H54 (cell line): ENCODE measurements at regions not wholly inside any gene's neighbourhood (a gene's known extent, or its start where the extent isn't known, plus 50 kb on each side); places are given as distances from the start of the nearest gene placed in this dataset.

Experiments
- DNase-seq: peaks from one replicate; pipeline ENCODE4 v3.0.0; 2011; ENCODE audit warnings: low spot score, mixed read lengths; ENCODE audit not compliant: insufficient read length
- FAIRE-seq: peaks from 3 replicates; lab custom pipeline; 2011; peaks lifted over from hg19 to GRCh38; lab: Jason Lieb, UNC
- POLR2A ChIP-seq: IDR thresholded peaks from 2 replicates; pipeline ENCODE4 v1.6.1; 2011; ENCODE audit warnings: low read depth, mild to moderate bottlenecking, low read length

DNA sequence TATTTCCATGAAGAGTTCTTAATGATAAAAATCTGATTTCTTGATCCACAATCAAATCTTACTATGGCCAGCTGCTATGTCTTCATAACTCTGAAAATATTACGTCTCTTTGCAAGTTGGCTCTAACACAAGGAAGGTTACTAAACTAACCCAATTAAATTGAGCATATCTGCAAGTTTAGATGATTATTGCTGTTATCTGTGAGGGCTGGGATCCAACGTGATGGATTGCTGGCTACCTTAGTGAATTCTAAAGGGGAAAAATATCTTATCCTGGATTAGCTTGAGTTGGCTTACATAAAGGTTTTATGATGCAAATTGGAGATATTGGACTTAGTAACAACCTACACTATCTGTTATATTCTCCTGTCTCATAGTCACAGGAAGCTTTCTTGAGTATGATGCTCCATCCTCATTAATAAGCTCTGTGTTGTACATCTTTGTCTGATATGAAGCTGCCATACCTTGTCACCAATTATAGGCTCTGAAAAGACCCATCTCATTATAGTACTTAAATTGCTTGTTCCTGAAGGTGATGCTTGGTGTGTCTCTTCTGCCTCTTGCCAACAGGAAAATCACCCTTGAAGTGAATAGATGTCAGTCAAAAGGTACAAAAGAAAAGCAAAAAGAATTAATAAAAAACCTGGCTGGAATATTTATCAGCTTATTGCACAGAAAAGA, 733.0 kb upstream of the MEF2C start:
- FAIRE-seq (no peak), DNase-seq (no peak)
- TF ChIP-seq POLR2A: no peak

DNA sequence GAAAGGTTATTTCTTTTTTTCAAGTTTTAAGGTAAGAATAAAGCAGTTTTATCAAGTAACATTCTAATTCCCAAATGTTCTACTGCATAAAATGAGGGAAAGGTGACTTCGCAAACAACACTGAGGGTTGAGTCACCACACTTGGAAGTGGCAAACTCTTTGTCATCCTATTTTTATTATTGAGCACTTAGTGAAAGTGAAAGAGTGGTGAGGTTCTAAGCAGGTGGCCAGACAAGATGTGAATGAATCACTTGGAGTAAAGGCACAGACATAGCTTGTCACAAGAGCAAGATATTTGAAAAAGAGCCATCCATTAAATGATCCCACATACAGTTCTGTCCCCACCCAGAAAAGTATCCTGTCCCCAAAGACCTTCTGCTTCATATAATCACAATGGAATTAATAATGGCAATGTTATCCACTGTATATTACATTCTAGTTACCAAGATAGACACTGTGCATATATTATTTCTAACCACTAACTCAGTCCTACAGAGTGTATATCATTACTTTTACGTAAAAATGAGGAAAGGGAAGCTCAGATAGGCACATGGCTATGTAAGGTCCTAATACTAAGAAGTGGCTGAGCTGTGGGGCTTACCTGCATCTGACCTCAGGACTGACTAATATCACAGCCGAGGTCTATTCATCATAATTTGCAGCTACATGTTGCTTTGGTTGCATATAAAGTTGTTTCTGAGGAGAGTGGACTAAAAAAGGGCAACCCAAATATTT, 730.4 kb upstream of the MEF2C start:
- no peak for TF ChIP-seq POLR2A
- FAIRE-seq: peak; percentile 73

GRCh38 chr5:89606939-89607534, 724.1 kb upstream of the MEF2C start:
- DNase-seq (no peak), FAIRE-seq (no peak)
- TF ChIP-seq POLR2A: no peak

More for the DNA sequence above, 730.4 kb upstream of the MEF2C start:
- peak; percentile 14 for DNase-seq

GRCh38 chr5:89604342-89604741, 721.4 kb upstream of the MEF2C start:
- FAIRE-seq (no peak), DNase-seq (no peak)
- TF ChIP-seq POLR2A: no peak

DNA sequence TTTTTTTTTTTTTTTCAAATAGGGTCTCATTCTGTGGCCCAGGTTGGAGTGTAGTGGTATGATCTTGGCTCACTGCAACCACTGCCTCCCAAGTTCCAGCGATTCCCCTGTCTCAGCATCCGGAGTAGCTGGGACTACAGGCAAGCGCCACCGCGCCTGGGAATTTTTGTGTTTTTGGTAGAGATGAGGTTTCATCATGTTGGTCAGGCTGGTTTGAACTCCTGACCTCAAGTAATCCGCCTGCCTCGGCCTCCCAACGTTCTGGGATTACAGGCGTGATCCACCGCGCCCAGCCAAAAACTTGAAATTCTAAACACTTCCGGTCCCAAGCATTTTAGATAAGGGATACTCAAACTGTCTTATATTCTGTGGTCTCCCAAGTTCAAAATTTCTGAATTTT, 718.9 kb upstream of the MEF2C start:
- no peak for TF ChIP-seq POLR2A
- FAIRE-seq (no peak), DNase-seq (no peak)

GRCh38 chr5:89597878-89598277, 714.9 kb upstream of the MEF2C start:
- no peak for TF ChIP-seq POLR2A
- DNase-seq (no peak), FAIRE-seq (no peak)

DNA sequence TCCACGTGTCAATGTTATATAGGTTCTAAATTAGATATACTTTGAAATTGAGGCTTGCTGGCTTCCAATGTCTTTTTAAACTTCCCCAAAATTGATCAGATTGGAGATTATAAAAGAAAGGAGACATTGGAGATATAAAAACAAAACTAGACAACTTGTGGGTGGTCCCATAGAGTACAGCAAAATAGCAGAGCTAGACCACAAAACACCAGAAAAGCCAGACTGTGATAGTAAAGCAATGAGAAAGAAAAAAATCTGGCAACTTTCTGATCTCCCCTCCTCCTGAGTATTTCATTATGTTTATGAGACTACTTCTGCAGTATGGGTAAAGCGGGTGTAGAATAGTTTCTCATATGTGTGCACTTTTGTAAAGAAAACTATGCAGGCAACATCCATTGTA, 713.8 kb upstream of the MEF2C start:
- DNase-seq (no peak), FAIRE-seq (no peak)
- no peak for TF ChIP-seq POLR2A

DNA sequence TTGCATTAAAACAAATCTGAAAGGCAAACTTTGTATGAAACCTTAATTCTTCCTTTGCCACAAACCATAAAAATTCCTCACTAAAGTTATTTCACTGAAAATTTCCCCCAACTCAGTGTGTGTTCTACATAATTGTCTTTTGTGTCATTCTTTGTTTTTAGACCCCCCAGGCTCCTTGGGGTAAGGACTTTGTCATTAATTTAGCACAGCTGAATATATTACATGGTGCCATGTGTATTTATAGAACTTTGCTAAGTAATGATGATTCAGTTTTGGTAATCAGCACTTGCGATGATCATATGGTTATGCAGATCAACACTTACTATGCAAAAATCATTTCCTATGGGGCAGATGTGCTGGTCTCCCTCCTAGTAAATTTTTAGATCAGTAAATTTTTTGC, 712.1 kb upstream of the MEF2C start:
- no peak for DNase-seq
- TF ChIP-seq POLR2A: no peak
- FAIRE-seq: no peak

DNA sequence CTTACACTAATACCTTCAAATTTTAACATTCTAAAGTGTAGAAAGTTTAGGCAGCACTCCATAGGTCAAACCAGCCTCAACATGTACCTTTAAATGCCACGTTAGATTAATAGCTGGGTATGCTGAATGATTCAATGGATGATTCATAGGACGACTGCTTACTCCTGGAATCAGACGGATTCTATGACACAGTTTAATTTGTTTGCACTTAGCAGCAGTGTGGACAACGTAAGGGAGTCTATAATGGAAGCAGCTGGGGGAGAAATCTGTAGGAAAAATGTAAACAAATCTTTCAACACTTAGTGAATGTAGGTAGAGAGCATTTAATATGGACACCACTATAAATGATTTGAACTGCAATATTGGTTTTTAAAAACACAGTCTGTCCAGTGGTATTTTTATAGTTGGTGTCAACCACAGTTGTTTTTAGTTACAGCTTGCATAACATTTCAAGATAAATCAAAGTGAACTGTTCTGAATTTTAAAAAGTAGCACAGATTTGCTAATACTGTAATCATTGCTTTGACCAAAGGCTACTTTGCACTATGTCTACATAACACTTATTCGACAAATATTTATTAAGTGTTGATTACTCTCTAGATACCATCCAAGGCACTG, 701.5 kb upstream of the MEF2C start:
- DNase-seq: peak; percentile 11
- FAIRE-seq: peak; percentile 97
- TF ChIP-seq POLR2A: no peak

DNA sequence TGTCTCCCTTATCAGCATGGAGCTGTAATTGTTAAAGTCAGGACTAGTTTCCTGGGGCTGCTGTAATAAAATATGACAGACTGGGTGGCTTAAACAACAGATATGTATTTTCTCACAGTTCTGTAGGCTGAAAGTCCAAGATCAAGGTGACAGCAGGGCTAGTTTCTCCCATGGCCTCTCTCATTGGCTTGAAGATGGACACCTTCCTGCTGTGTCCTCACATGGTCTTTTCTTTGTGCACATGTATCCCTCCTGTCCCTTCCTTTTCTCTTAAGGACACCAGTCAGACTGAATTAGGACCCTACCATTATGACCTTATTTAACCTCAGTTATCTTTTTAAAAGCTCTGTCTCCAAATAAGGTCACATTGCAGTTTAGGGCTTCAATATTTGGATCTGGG, 700.5 kb upstream of the MEF2C start:
- DNase-seq (no peak), FAIRE-seq (no peak)
- TF ChIP-seq POLR2A: no peak

DNA sequence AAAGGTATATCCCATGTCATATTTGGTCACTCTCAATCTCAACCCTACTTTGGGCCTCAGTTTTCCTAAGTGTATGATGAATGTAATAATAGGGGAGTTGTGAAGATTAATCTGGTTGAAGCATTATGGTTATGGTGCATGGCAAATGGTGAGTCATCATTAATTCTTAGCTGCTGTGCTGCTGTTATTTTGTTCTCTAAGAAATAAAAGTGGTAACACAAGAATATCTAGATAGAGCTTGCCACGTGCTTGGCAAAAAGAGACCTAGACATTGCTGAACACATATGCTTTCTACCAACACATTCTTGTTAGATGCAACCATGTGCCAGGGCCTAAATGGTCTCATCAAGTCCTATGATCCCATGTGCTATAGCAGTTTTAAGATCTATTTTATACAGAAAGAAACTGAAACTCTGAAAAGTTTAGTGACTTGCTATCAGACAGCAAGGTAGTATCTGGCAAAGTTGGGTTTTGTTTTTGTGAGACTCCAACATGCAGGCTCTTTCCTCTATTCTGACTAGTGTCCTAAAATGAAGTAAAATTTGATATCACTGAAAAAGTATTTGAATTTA, 699.9 kb upstream of the MEF2C start:
- no peak for DNase-seq
- no peak for FAIRE-seq
- TF ChIP-seq POLR2A: no peak

DNA sequence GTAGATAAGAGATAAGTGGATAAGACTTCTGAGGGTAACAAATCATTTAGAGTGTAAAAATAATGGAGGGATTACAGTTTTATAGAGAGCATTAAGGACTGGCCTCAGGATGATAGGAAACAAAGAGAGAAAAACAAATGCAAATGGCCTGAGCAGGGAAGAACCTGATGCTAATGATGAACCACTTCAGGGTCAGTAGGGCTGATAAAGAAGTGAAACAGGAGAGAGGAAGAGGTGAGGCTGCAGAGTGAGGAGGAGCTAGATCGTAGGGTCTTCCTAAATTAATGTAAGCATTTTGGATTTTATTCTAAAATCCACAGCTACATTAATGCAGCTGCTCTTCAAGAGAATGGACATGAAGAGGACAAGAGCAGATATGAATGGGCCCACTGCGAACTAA, 698.0 kb upstream of the MEF2C start:
- FAIRE-seq (no peak), DNase-seq (no peak)
- TF ChIP-seq POLR2A: no peak

DNA sequence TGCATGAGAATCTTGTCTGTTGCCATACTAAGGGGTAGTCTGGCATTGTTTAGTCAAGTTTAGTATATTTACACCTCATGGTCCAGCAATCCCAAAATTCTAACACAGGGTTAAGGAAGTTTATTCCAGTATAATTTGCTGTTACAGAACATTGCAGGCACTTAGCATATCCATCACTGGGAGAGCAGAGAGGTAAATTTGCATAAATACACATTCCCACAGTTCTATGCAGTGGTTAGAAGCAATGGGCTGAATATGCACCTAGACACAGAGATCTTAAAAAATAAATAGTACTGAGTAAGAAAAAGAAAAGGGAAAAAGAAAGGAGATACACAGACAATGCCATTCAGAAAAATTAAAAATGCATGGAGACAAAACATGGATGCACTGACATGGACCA, 692.3 kb upstream of the MEF2C start:
- no peak for TF ChIP-seq POLR2A
- FAIRE-seq (no peak), DNase-seq (no peak)

DNA sequence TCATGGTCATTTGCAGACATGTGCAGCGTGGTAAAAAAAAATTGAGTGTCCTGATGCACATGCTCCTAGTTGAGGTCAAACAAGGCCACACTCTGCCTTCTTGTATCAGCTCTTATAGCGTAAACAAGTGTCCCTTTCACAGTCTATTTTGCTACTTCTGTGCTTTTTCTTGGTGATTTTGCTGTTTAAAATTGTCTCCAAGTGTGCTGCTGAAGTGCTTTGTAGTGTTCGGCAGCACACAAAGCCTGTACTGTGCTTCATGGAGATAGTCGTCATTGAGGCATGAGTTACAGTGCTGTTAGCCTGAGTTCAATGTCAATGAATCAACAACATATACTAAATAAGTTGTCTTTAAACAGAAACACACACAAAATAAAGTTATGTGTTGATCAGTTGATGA, 690.4 kb upstream of the MEF2C start:
- no peak for TF ChIP-seq POLR2A
- no peak for DNase-seq
- no peak for FAIRE-seq
